ENCODE measurements at regions not wholly inside any gene's neighbourhood (a gene's known extent, or its start where the extent isn't known, plus 50 kb on each side); places are given as distances from the start of the nearest gene placed in this dataset.

DNA sequence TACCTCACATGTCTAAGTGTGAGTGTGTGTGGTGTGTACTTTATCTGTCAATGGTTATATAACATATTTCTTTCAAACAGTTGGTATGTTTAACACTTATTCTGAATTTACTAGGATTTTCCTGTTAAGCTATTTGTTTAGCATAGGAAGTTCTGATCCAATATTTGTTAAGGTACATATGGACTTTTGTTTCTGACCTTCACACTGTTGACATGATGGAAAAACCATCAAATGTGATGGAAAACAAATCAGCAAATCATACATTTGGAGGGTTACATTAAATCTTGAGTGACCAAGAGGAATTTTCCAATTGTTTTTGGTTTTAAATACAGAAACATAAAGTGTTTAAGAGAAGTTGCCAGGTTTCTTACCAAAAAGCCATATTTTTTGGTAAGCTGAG lies 638.9 kb downstream of the STK39 start:
- no peak for TF ChIP-seq CTCF (IDR thresholded peaks at IDR 0.05)
- no peak overlapping the region for H3K4me3 ChIP-seq (replicated peaks in 1 of 3; ENCODE audit: low read depth in 2 of 3, low read length in 3 of 3)
- no peaks in the 10 kb centered on the region for H3K36me3 ChIP-seq (replicated peaks in 1 of 2; ENCODE audit: control insufficient read depth in 1 of 2, insufficient read depth in 2 of 2, low read length in 2 of 2)
- Mint-ChIP-seq H3K27ac (no peak overlapping the region), H3K4me3 (no peak overlapping the region), H3K36me3 (no peaks in the 10 kb centered on the region), H3K27me3 (ENCODE audit: low read depth in 3 of 3) (no peaks in the 10 kb centered on the region), H3K4me1 (no peaks in the 10 kb centered on the region), H3K9me3 (peaks cover 0 to 3% (median 0%) of the 10 kb centered on the region in 7 donors)
- H4K20me1 ChIP-seq (ENCODE audit: insufficient read depth, low read length): no peaks in the 10 kb centered on the region
- no peaks in the 10 kb centered on the region for H3K9me3 ChIP-seq (replicated peaks in 1 of 2; ENCODE audit: control insufficient read depth in 1 of 2, insufficient read depth in 1 of 2, low read length in 2 of 2)
- no peak for DNase-seq
- H2AFZ ChIP-seq (ENCODE audit: insufficient read depth, low read depth, low read length, poor library complexity, severe bottlenecking): no peak overlapping the region
- H3K4me1 ChIP-seq (ENCODE audit: control insufficient read depth in 1 of 2, insufficient read depth in 2 of 2, low read length in 2 of 2): no peaks in the 10 kb centered on the region
- intact Hi-C loops (cut with micrococcal nuclease): no loop called here
- H3K79me2 ChIP-seq (ENCODE audit: insufficient read depth, low read length): no peaks in the 10 kb centered on the region
- no peak overlapping the region for H3K9ac ChIP-seq (ENCODE audit: insufficient read depth, low read length, poor library complexity, severe bottlenecking)
- no peaks in the 10 kb centered on the region for H3K27me3 ChIP-seq (ENCODE audit: control insufficient read depth in 2 of 2, insufficient read depth in 2 of 2, low read length in 2 of 2)
- no peak overlapping the region for H3K4me2 ChIP-seq (replicated peaks; ENCODE audit: extremely low read depth, low read length, poor library complexity, severe bottlenecking)
- no peak overlapping the region for H3K27ac ChIP-seq (ENCODE audit: low read depth in 1 of 2, low read length in 2 of 2)

DNA sequence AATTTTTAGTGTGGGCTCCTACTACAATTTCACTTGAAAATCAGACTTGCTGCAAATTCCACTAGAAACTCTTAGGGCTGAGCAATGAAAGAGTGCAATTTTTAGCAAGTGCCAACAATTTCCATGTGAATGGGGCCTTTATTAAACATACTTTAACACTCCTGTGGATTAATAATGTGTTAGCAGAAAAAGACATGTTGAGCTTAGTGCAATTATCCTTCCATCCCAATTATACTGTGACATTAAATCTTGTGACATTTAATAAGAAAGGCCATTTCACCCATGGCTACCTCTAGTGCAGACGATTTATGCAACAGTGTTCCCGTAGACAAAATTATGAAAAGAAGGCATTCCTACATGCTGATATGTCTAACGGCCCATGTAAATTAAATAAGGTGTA lies 639.7 kb downstream of the STK39 start:
- H3K4me1 ChIP-seq (ENCODE audit: control insufficient read depth in 1 of 2, insufficient read depth in 2 of 2, low read length in 2 of 2): no peaks in the 10 kb centered on the region
- no peak for DNase-seq
- H3K36me3 Mint-ChIP-seq: no peaks in the 10 kb centered on the region
- no peaks in the 10 kb centered on the region for H3K9me3 ChIP-seq (replicated peaks in 1 of 2; ENCODE audit: control insufficient read depth in 1 of 2, insufficient read depth in 1 of 2, low read length in 2 of 2)
- no peak overlapping the region for H3K4me3 ChIP-seq (replicated peaks in 1 of 3; ENCODE audit: low read depth in 2 of 3, low read length in 3 of 3)
- H3K36me3 ChIP-seq (replicated peaks in 1 of 2; ENCODE audit: control insufficient read depth in 1 of 2, insufficient read depth in 2 of 2, low read length in 2 of 2): no peaks in the 10 kb centered on the region
- H2AFZ ChIP-seq (ENCODE audit: insufficient read depth, low read depth, low read length, poor library complexity, severe bottlenecking): no peak overlapping the region
- H3K4me2 ChIP-seq (replicated peaks; ENCODE audit: extremely low read depth, low read length, poor library complexity, severe bottlenecking): no peak overlapping the region
- TF ChIP-seq CTCF (IDR thresholded peaks at IDR 0.05): no peak
- no peaks in the 10 kb centered on the region for H3K79me2 ChIP-seq (ENCODE audit: insufficient read depth, low read length)
- WGBS (ENCODE audit: insufficient coverage): no CpG with 5 or more reads among the region's 3 CpGs
- H3K27me3 ChIP-seq (ENCODE audit: control insufficient read depth in 2 of 2, insufficient read depth in 2 of 2, low read length in 2 of 2): no peaks in the 10 kb centered on the region
- no peaks in the 10 kb centered on the region for H3K4me1 Mint-ChIP-seq
- intact Hi-C loops (cut with micrococcal nuclease): no loop called here
- H4K20me1 ChIP-seq (ENCODE audit: insufficient read depth, low read length): no peaks in the 10 kb centered on the region
- H3K27ac ChIP-seq (ENCODE audit: low read depth in 1 of 2, low read length in 2 of 2): no peak overlapping the region
- H3K27me3 Mint-ChIP-seq (ENCODE audit: low read depth in 3 of 3): no peaks in the 10 kb centered on the region
- H3K27ac Mint-ChIP-seq: no peak overlapping the region
- H3K9ac ChIP-seq (ENCODE audit: insufficient read depth, low read length, poor library complexity, severe bottlenecking): no peak overlapping the region
- H3K4me3 Mint-ChIP-seq: no peak overlapping the region
- H3K9me3 Mint-ChIP-seq: peaks cover 0 to 3% (median 0%) of the 10 kb centered on the region in 7 donors

Data from CD14-positive monocyte (primary cell).